Neural progenitor cell (in vitro differentiated cells): ENCODE measurements at regions not wholly inside any gene's neighbourhood (a gene's known extent, or its start where the extent isn't known, plus 50 kb on each side); places are given as distances from the start of the nearest gene placed in this dataset.

Experiments used
- DNase-seq: peaks from one replicate; pipeline ENCODE4 v3.0.0-alpha.2; 2016; ENCODE audit warnings: low spot score
- H2AFZ ChIP-seq: fragments of 200-600 bp; sonication (generic); replicated peaks from 2 replicates; pipeline ENCODE4 v1.6.1; 2016; ENCODE audit warnings: antibody characterized with exemption
- H3F3A ChIP-seq: fragments of 200-600 bp; sonication (generic); 2 replicates; pipeline ENCODE4 v1.6.1; 2016; ENCODE audit warnings: antibody characterized with exemption, low read depth
- H3K27ac ChIP-seq: fragments of 200-600 bp; sonication (generic); 2 replicates; pipeline ENCODE4 v1.5.1; 2016; ENCODE audit warnings: mild to moderate bottlenecking
- H3K27me3 ChIP-seq: fragments of 200-600 bp; sonication (generic); 2 replicates; pipeline ENCODE4 v1.6.1; 2016; ENCODE audit warnings: mild to moderate bottlenecking, moderate library complexity
- H3K36me3 ChIP-seq: fragments of 200-600 bp; sonication (generic); 2 replicates; pipeline ENCODE4 v1.5.1; 2016
- H3K4me1 ChIP-seq: fragments of 200-600 bp; sonication (generic); 2 replicates; pipeline ENCODE4 v1.6.1; 2016; ENCODE audit warnings: mixed run types
- H3K4me2 ChIP-seq: fragments of 200-600 bp; sonication (generic); 2 replicates; pipeline ENCODE4 v1.6.1; 2016
- H3K4me3 ChIP-seq: fragments of 200-600 bp; sonication (generic); 2 replicates; pipeline ENCODE4 v1.5.1; 2016
- H3K79me2 ChIP-seq: fragments of 200-600 bp; sonication (generic); 2 replicates; pipeline ENCODE4 v1.6.1; 2016; ENCODE audit warnings: low read depth
- H3K9ac ChIP-seq: fragments of 200-600 bp; sonication (generic); 2 replicates; pipeline ENCODE4 v1.6.1; 2016
- H3K9me3 ChIP-seq: fragments of 200-600 bp; sonication (generic); 2 replicates; pipeline ENCODE4 v1.5.1; 2016; ENCODE audit warnings: low read depth
- H4K20me1 ChIP-seq: fragments of 200-600 bp; sonication (generic); 2 replicates; pipeline ENCODE4 v1.6.1; 2016; ENCODE audit warnings: low read depth
- H3K27ac Mint-ChIP-seq: 3 replicates; pipeline ENCODE4 v1.8.0; 2021; ENCODE audit warnings: mixed read lengths
- H3K27me3 Mint-ChIP-seq: 2 replicates; pipeline ENCODE4 v1.8.0; 2022; ENCODE audit warnings: low read depth, mild to moderate bottlenecking, inconsistent platforms, moderate library complexity, mixed read lengths; ENCODE audit not compliant: insufficient read depth
- H3K36me3 Mint-ChIP-seq: 3 replicates; pipeline ENCODE4 v1.8.0; 2021; ENCODE audit warnings: mixed read lengths
- H3K4me1 Mint-ChIP-seq: 3 replicates; pipeline ENCODE4 v1.8.0; 2021; ENCODE audit warnings: mixed read lengths
- H3K4me3 Mint-ChIP-seq: 3 replicates; pipeline ENCODE4 v1.8.0; 2021; ENCODE audit warnings: mild to moderate bottlenecking, moderate library complexity, mixed read lengths
- H3K9me3 Mint-ChIP-seq: 3 replicates; pipeline ENCODE4 v1.8.0; 2020; ENCODE audit warnings: mixed read lengths
- CTCF ChIP-seq: fragments of 200-600 bp; sonication (generic); IDR thresholded peaks from 2 replicates; pipeline ENCODE4 v1.5.1; 2017; ENCODE audit warnings: antibody characterized with exemption, mild to moderate bottlenecking
- EZH2 ChIP-seq: fragments of 200-600 bp; sonication (generic); IDR thresholded peaks from 2 replicates; pipeline ENCODE4 v1.6.1; 2017; ENCODE audit warnings: antibody characterized with exemption, mild to moderate bottlenecking, moderate library complexity
- EZH2phosphoT487 ChIP-seq: fragments of 200-600 bp; sonication (generic); IDR thresholded peaks from 2 replicates; pipeline ENCODE4 v1.6.1; 2017; ENCODE audit warnings: antibody characterized with exemption

GRCh38 chr13:112184851-112185371, 118.0 kb downstream of the SOX1 start:
- no peak overlapping the region for H2AFZ ChIP-seq
- peaks cover 3% of the 10 kb centered on the region for H3K27me3 Mint-ChIP-seq
- no peaks in the 10 kb centered on the region for H3K36me3 ChIP-seq
- peaks cover 8% of the 10 kb centered on the region for H3K9me3 Mint-ChIP-seq
- H3K27ac Mint-ChIP-seq: peak overlapping the region; percentile 78
- H3K36me3 Mint-ChIP-seq: no peaks in the 10 kb centered on the region
- DNase-seq: no peak
- H3K27ac ChIP-seq: no peak overlapping the region
- peaks cover 6% of the 10 kb centered on the region for H3K4me1 ChIP-seq
- peaks cover 33% of the 10 kb centered on the region for H3K4me1 Mint-ChIP-seq
- no peaks in the 10 kb centered on the region for H3F3A ChIP-seq
- no peak overlapping the region for H3K4me2 ChIP-seq
- no peak overlapping the region for H3K9ac ChIP-seq
- H3K79me2 ChIP-seq: no peaks in the 10 kb centered on the region
- no peaks in the 10 kb centered on the region for H3K9me3 ChIP-seq
- no peak overlapping the region for H3K4me3 ChIP-seq
- H4K20me1 ChIP-seq: no peaks in the 10 kb centered on the region
- TF ChIP-seq EZH2phosphoT487: no peak
- TF ChIP-seq EZH2: no peak
- TF ChIP-seq CTCF: no peak
- no peaks in the 10 kb centered on the region for H3K27me3 ChIP-seq
- H3K4me3 Mint-ChIP-seq: no peak overlapping the region

DNA sequence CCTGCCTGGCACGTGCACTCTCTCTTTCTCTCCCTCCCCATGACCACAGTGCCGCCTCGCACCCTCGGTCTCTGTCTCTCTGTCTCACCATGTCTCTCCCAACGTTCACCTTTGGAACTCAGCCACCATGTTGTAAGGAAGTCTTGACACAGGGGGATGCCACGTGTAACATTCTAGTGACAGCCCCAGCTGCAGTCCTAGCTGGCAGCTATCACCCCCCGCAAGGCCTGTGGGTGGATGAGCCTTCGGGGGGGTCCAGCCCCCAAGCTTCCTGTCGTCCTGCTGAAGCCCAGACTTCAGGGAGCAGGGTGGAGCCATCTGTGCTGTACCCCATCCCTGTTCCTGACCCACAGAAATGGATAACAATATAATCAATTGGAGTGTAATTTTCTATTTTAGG, 118.5 kb downstream of the SOX1 start:
- H3K9ac ChIP-seq: no peak overlapping the region
- no peaks in the 10 kb centered on the region for H3K9me3 ChIP-seq
- no peaks in the 10 kb centered on the region for H3F3A ChIP-seq
- H4K20me1 ChIP-seq: no peaks in the 10 kb centered on the region
- peaks cover 3% of the 10 kb centered on the region for H3K27me3 Mint-ChIP-seq
- no peak overlapping the region for H3K4me3 Mint-ChIP-seq
- no peaks in the 10 kb centered on the region for H3K79me2 ChIP-seq
- no peak overlapping the region for H3K4me2 ChIP-seq
- H3K27ac ChIP-seq: no peak overlapping the region
- no peak overlapping the region for H3K4me3 ChIP-seq
- H3K4me1 Mint-ChIP-seq: peaks cover 33% of the 10 kb centered on the region
- peaks cover 6% of the 10 kb centered on the region for H3K4me1 ChIP-seq
- no peak for DNase-seq
- H3K27me3 ChIP-seq: no peaks in the 10 kb centered on the region
- no peaks in the 10 kb centered on the region for H3K36me3 ChIP-seq
- H3K36me3 Mint-ChIP-seq: no peaks in the 10 kb centered on the region
- H2AFZ ChIP-seq: no peak overlapping the region
- peaks cover 8% of the 10 kb centered on the region for H3K9me3 Mint-ChIP-seq
- TF ChIP-seq EZH2 (no peak), CTCF (no peak), EZH2phosphoT487 (no peak)
- H3K27ac Mint-ChIP-seq: no peak overlapping the region

- Histone ChIP-seq H3K27me3 (no peaks in the 10 kb centered on the region), H3K4me2 (no peak overlapping the region), H2AFZ (no peak overlapping the region), H3F3A (no peaks in the 10 kb centered on the region), H3K4me3 (no peak overlapping the region), H3K4me1 (peaks cover 6% of the 10 kb centered on the region), H3K36me3 (no peaks in the 10 kb centered on the region), H3K9me3 (no peaks in the 10 kb centered on the region), H3K9ac (no peak overlapping the region), H3K79me2 (no peaks in the 10 kb centered on the region), H3K27ac (no peak overlapping the region), H4K20me1 (no peaks in the 10 kb centered on the region)
- no peaks in the 10 kb centered on the region for H3K36me3 Mint-ChIP-seq
- H3K27me3 Mint-ChIP-seq: peaks cover 3% of the 10 kb centered on the region
- TF ChIP-seq CTCF (no peak), EZH2 (no peak), EZH2phosphoT487 (no peak)
- no peak overlapping the region for H3K27ac Mint-ChIP-seq
- no peak overlapping the region for H3K4me3 Mint-ChIP-seq
- H3K4me1 Mint-ChIP-seq: peaks cover 29% of the 10 kb centered on the region
- peaks cover 8% of the 10 kb centered on the region for H3K9me3 Mint-ChIP-seq
- DNase-seq: no peak
Observed at GRCh38 chr13:112186091-112186490, 119.1 kb downstream of the SOX1 start.
